SU-DHL-6 (cell line): ENCODE measurements at regions not wholly inside any gene's neighbourhood (a gene's known extent, or its start where the extent isn't known, plus 50 kb on each side); places are given as distances from the start of the nearest gene placed in this dataset.

Source experiments
- H2AFZ ChIP-seq: fragments of 200-600 bp; sonication (generic); 2 replicates; pipeline ENCODE4 v1.6.1; 2014; ENCODE audit warnings: low read depth, mild to moderate bottlenecking, moderate library complexity, mixed read lengths, antibody characterized with exemption, low read length; ENCODE audit not compliant: severe bottlenecking
- H3F3A ChIP-seq: fragments of 200-600 bp; shearing (Covaris generic); 2 replicates; pipeline ENCODE4 v1.6.0; 2016; ENCODE audit warnings: antibody characterized with exemption, mild to moderate bottlenecking; ENCODE audit not compliant: insufficient read depth
- H3K27ac ChIP-seq: fragments of 200-600 bp; sonication (generic); 2 replicates; pipeline ENCODE4 v1.5.1; 2016; ENCODE audit warnings: low read depth, mild to moderate bottlenecking, low read length, moderate library complexity, mixed read lengths
- H3K27me3 ChIP-seq: fragments of 200-600 bp; sonication (generic), shearing (Covaris generic); 2 replicates; pipeline ENCODE4 v1.6.0; 2014; ENCODE audit warnings: mild to moderate bottlenecking, low read length
- H3K36me3 ChIP-seq: fragments of 200-600 bp; sonication (generic); 2 replicates; pipeline ENCODE4 v1.6.1; 2014; ENCODE audit warnings: mild to moderate bottlenecking, low read length, mixed read lengths
- H3K4me2 ChIP-seq: fragments of 300-600, 200-600 bp; shearing (Covaris generic), sonication (generic); 2 replicates; pipeline ENCODE4 v1.6.0; 2014; ENCODE audit warnings: low read length, low read depth, mild to moderate bottlenecking; ENCODE audit not compliant: poor library complexity, severe bottlenecking
- H3K4me3 ChIP-seq: fragments of 200-600 bp; sonication (generic); 2 replicates; pipeline ENCODE4 v1.5.1; 2014; ENCODE audit warnings: antibody characterized with exemption, low read length, mild to moderate bottlenecking, mixed read lengths; ENCODE audit not compliant: insufficient read depth, poor library complexity, severe bottlenecking
- H3K79me2 ChIP-seq: fragments of 200-600 bp; sonication (generic); 2 replicates; pipeline ENCODE4 v1.6.1; 2014; ENCODE audit warnings: mild to moderate bottlenecking, low read length, moderate library complexity; ENCODE audit not compliant: insufficient read depth
- H3K9ac ChIP-seq: fragments of 200-600 bp; sonication (generic); 2 replicates; pipeline ENCODE4 v1.7.0; 2014; ENCODE audit warnings: mild to moderate bottlenecking, low read length
- H3K9me2 ChIP-seq: fragments of 200-600 bp; sonication (generic); replicated peaks from 2 replicates; pipeline ENCODE4 v1.6.1; 2014; ENCODE audit warnings: low read length; ENCODE audit not compliant: insufficient read depth
- H3K9me3 ChIP-seq: fragments of 200-600 bp; sonication (generic); 2 replicates; pipeline ENCODE4 v1.6.1; 2014; ENCODE audit warnings: low read length, mixed read lengths; ENCODE audit not compliant: insufficient read depth
- H4K20me1 ChIP-seq: fragments of 200-600 bp; sonication (generic); 2 replicates; pipeline ENCODE4 v1.6.1; 2014; ENCODE audit warnings: low read depth, mild to moderate bottlenecking, antibody characterized with exemption, low read length, moderate library complexity, mixed read lengths
- EZH2phosphoT487 ChIP-seq: fragments of 200-600 bp; sonication (generic), shearing (Covaris generic); conservative IDR thresholded peaks from 2 replicates; pipeline ENCODE4 v1.6.1; 2018; ENCODE audit warnings: mild to moderate bottlenecking, antibody characterized with exemption, low read length, moderate library complexity, mixed read lengths
- TF ChIP-seq, protein P1 (sequence below): fragments of 200-600 bp; sonication (generic); IDR thresholded peaks from one replicate; pipeline ENCODE4 v1.5.1; 2017; ENCODE audit warnings: antibody characterized with exemption, mild to moderate bottlenecking, low read length, moderate library complexity; ENCODE audit not compliant: insufficient read depth, poor library complexity, severe bottlenecking

DNA sequence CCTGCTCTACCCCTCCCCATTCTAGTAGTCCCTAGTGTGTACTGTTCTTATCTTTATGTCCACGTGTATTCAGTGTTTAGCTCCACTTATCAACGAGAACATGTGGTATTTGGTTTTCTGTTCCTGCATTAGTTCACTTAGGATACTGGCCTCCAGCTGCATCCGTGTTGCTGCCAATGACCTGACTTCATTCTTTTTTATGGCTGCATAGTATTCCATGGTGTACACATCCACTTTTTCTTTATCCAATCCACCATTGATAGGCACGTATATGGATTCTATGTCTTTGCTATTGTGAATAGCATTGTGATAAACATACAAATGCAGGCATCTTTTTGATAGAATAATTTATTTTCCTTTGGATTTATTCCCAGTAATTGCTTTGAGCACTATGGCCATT, 327.7 kb downstream of the DUSP6 start:
- Histone ChIP-seq H3K27ac (no peak overlapping the region), H3K9me2 (no peaks in the 10 kb centered on the region), H3K4me3 (no peak overlapping the region), H4K20me1 (no peaks in the 10 kb centered on the region), H3K27me3 (no peaks in the 10 kb centered on the region), H3K36me3 (no peaks in the 10 kb centered on the region), H3F3A (no peaks in the 10 kb centered on the region), H2AFZ (no peak overlapping the region), H3K9ac (no peak overlapping the region), H3K79me2 (no peaks in the 10 kb centered on the region), H3K4me2 (no peak overlapping the region), H3K9me3 (no peaks in the 10 kb centered on the region)
- no peak for TF ChIP-seq EZH2phosphoT487
- TF ChIP-seq, protein P1, sequence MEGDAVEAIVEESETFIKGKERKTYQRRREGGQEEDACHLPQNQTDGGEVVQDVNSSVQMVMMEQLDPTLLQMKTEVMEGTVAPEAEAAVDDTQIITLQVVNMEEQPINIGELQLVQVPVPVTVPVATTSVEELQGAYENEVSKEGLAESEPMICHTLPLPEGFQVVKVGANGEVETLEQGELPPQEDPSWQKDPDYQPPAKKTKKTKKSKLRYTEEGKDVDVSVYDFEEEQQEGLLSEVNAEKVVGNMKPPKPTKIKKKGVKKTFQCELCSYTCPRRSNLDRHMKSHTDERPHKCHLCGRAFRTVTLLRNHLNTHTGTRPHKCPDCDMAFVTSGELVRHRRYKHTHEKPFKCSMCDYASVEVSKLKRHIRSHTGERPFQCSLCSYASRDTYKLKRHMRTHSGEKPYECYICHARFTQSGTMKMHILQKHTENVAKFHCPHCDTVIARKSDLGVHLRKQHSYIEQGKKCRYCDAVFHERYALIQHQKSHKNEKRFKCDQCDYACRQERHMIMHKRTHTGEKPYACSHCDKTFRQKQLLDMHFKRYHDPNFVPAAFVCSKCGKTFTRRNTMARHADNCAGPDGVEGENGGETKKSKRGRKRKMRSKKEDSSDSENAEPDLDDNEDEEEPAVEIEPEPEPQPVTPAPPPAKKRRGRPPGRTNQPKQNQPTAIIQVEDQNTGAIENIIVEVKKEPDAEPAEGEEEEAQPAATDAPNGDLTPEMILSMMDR: no peak

DNA sequence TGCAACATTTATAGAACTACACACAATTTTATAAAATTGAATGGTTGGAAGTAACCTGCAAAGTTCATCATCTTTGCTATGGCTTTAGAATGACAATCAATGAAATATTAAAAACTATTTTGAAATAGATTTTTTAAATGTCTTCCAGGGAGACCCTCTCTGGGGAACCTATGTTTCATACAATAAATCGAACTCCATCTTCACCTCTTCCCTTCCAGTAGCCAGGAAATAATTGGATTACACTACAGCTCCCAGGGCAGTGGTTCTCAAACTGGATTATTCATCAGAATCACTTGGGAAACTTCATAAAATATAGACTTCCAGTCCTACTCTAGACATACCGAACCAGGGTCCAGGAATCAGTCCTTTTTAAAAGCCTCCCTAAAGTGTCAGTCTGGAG, 328.4 kb downstream of the DUSP6 start:
- H3K79me2 ChIP-seq: no peaks in the 10 kb centered on the region
- H3K27ac ChIP-seq: no peak overlapping the region
- no peaks in the 10 kb centered on the region for H3K9me3 ChIP-seq
- TF ChIP-seq EZH2phosphoT487: no peak
- TF ChIP-seq, protein P1: no peak
- H4K20me1 ChIP-seq: no peaks in the 10 kb centered on the region
- H3F3A ChIP-seq: no peaks in the 10 kb centered on the region
- no peak overlapping the region for H3K9ac ChIP-seq
- no peak overlapping the region for H3K4me3 ChIP-seq
- no peaks in the 10 kb centered on the region for H3K27me3 ChIP-seq
- H3K36me3 ChIP-seq: no peaks in the 10 kb centered on the region
- no peak overlapping the region for H2AFZ ChIP-seq
- no peaks in the 10 kb centered on the region for H3K9me2 ChIP-seq
- H3K4me2 ChIP-seq: no peak overlapping the region

DNA sequence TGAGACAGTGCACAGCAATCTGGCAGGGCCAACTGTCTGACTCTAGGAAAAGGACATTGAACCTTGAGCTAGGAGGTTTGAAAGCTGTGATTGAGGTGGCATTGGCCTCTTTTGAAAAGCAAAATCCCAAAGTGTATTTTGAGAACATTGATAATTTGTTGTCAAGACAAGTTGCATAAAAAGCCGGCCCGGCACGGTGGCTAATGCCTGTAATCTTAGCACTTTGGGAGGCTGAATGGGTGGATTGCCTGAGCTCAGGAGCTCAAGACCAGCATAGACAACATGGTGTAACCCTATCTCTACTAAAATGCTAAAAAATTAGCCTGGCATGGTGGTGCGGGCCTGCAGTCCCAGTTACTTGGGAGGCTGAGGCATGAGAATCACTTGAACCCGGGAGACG, 331.6 kb downstream of the DUSP6 start:
- Histone ChIP-seq H2AFZ (no peak overlapping the region), H3K9ac (no peak overlapping the region), H3K9me2 (no peaks in the 10 kb centered on the region), H3K79me2 (no peaks in the 10 kb centered on the region), H3K9me3 (no peaks in the 10 kb centered on the region), H3K36me3 (no peaks in the 10 kb centered on the region), H3K4me3 (no peak overlapping the region), H3K27ac (no peak overlapping the region), H3K4me2 (no peak overlapping the region), H4K20me1 (no peaks in the 10 kb centered on the region), H3F3A (no peaks in the 10 kb centered on the region), H3K27me3 (no peaks in the 10 kb centered on the region)
- TF ChIP-seq, protein P1: no peak
- TF ChIP-seq EZH2phosphoT487: no peak

DNA sequence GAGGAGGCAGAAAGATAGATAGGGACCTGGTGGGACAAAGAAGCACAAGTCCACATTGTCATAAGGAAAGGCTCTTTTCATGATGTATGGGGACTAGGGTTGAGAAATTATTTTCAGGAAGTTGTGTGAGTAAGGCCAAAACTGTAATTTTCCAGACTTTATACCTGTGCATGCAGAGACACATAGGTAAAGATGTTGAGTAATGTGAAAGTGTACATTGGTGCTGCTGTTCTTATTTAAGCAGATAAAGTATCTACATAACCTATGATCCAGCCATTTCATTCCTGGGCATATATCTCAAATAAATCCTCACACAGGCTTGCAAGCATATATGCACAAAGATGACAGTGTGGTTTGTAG, 332.2 kb downstream of the DUSP6 start:
- H3K27me3 ChIP-seq: no peaks in the 10 kb centered on the region
- no peaks in the 10 kb centered on the region for H4K20me1 ChIP-seq
- H3K9me3 ChIP-seq: no peaks in the 10 kb centered on the region
- no peak overlapping the region for H3K27ac ChIP-seq
- H3K9ac ChIP-seq: no peak overlapping the region
- no peak overlapping the region for H3K4me2 ChIP-seq
- H3F3A ChIP-seq: no peaks in the 10 kb centered on the region
- no peaks in the 10 kb centered on the region for H3K9me2 ChIP-seq
- H2AFZ ChIP-seq: no peak overlapping the region
- TF ChIP-seq, protein P1: no peak
- TF ChIP-seq EZH2phosphoT487: no peak
- H3K36me3 ChIP-seq: no peaks in the 10 kb centered on the region
- H3K4me3 ChIP-seq: no peak overlapping the region
- no peaks in the 10 kb centered on the region for H3K79me2 ChIP-seq
